ENCODE measurements at regions not wholly inside any gene's neighbourhood (a gene's known extent, or its start where the extent isn't known, plus 50 kb on each side); places are given as distances from the start of the nearest gene placed in this dataset.

DNA sequence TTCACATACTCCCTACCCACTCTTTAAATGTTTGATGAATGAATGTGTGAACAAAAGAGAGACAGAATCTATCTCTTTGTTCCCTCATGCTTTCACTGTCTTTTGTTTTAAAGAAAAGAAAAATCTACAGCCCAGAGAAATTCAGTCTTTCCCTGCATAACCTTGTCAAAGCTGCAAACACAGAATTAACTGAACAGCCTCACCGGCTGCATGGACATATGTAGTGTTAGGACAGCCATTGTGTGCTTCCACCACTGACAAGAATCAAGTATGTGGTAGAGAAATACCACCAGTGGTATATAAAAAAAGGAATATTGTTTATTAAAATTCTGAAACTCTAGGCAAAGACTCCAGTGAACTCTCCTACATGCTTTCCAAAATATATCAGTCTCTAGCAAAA is 348.4 kb upstream of the NBEA start:
- TF ChIP-seq, protein P1, sequence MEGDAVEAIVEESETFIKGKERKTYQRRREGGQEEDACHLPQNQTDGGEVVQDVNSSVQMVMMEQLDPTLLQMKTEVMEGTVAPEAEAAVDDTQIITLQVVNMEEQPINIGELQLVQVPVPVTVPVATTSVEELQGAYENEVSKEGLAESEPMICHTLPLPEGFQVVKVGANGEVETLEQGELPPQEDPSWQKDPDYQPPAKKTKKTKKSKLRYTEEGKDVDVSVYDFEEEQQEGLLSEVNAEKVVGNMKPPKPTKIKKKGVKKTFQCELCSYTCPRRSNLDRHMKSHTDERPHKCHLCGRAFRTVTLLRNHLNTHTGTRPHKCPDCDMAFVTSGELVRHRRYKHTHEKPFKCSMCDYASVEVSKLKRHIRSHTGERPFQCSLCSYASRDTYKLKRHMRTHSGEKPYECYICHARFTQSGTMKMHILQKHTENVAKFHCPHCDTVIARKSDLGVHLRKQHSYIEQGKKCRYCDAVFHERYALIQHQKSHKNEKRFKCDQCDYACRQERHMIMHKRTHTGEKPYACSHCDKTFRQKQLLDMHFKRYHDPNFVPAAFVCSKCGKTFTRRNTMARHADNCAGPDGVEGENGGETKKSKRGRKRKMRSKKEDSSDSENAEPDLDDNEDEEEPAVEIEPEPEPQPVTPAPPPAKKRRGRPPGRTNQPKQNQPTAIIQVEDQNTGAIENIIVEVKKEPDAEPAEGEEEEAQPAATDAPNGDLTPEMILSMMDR (IDR thresholded peaks at IDR 0.05; ENCODE audit: extremely low read depth in 1 of 2, insufficient read depth in 1 of 2, low read depth in 1 of 2, low read length in 2 of 2) = no peak
- TF ChIP-seq EZH2 (IDR thresholded peaks at IDR 0.05; ENCODE audit: borderline replicate concordance, low read depth, low read length, severe bottlenecking) = no peak
- TF ChIP-seq POLR2AphosphoS5 (IDR thresholded peaks at IDR 0.05; ENCODE audit: insufficient read depth, low read depth, low read length) = no peak
- TF ChIP-seq POLR2A (IDR thresholded peaks at IDR 0.05; ENCODE audit: low read depth, low read length) = no peak
- TF ChIP-seq, protein P2, sequence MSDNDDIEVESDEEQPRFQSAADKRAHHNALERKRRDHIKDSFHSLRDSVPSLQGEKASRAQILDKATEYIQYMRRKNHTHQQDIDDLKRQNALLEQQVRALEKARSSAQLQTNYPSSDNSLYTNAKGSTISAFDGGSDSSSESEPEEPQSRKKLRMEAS (IDR thresholded peaks at IDR 0.05; ENCODE audit: insufficient read depth, insufficient read length) = no peak
- no peak for TF ChIP-seq JUN (IDR thresholded peaks at IDR 0.05; ENCODE audit: borderline replicate concordance, insufficient read depth, insufficient read length, low read depth)
